Lower leg skin (tissue), 3 donors: ENCODE measurements at regions not wholly inside any gene's neighbourhood (a gene's known extent, or its start where the extent isn't known, plus 50 kb on each side); places are given as distances from the start of the nearest gene placed in this dataset.

ENCODE experiments used
- POLR2A ChIP-seq, 2 donors: fragments of 450-650 bp; IDR thresholded peaks; one replicate each; pipeline ENCODE4 v1.6.1; 2016 to 2017; ENCODE audit warnings: antibody characterized with exemption in 2 of 2, mild to moderate bottlenecking in 1 of 2, moderate library complexity in 1 of 2
- TF ChIP-seq, protein P1 (sequence below), 3 donors: fragments of 450-650 bp; IDR thresholded peaks; one replicate each; pipeline ENCODE4 v1.5.1; 2016; ENCODE audit warnings: antibody characterized with exemption in 3 of 3, mild to moderate bottlenecking in 3 of 3, moderate library complexity in 2 of 3

DNA sequence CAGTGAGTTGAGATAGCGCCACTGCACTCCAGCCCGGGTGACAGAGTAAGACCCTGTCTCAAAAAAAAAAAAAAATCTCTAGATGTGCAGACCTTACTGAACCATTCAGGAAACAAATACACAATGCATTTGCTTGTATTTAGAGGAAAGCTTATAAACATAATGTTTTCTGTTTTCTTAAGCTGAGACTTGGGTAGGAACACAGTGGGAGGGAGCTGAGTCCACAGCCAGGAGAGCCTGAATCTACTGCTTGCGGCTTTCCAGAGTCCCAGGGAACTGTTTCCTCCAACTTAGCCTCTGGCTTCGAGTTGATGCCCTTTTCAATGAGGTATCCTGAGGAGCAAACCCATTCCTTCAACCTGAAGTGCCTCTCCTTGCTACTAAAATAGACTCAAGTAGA, 83.0 kb upstream of the PITRM1 start:
- TF ChIP-seq, protein P1, sequence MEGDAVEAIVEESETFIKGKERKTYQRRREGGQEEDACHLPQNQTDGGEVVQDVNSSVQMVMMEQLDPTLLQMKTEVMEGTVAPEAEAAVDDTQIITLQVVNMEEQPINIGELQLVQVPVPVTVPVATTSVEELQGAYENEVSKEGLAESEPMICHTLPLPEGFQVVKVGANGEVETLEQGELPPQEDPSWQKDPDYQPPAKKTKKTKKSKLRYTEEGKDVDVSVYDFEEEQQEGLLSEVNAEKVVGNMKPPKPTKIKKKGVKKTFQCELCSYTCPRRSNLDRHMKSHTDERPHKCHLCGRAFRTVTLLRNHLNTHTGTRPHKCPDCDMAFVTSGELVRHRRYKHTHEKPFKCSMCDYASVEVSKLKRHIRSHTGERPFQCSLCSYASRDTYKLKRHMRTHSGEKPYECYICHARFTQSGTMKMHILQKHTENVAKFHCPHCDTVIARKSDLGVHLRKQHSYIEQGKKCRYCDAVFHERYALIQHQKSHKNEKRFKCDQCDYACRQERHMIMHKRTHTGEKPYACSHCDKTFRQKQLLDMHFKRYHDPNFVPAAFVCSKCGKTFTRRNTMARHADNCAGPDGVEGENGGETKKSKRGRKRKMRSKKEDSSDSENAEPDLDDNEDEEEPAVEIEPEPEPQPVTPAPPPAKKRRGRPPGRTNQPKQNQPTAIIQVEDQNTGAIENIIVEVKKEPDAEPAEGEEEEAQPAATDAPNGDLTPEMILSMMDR (IDR thresholded peaks at IDR 0.05): no peak
- no peak for TF ChIP-seq POLR2A (IDR thresholded peaks at IDR 0.05)
